Panc1 (cell line): ENCODE measurements at regions not wholly inside any gene's neighbourhood (a gene's known extent, or its start where the extent isn't known, plus 50 kb on each side); places are given as distances from the start of the nearest gene placed in this dataset.

Experiments
- ATAC-seq: fragments of 200-7000 bp; cut with Tn5 transposase; 2 replicates; pipeline ENCODE4 v1.9.1; 2020; ENCODE audit warnings: mild to moderate bottlenecking, moderate library complexity
- BruUV-seq: library from RNA; stranded (reverse); fragments of 400-500 nt; replicated peaks from 2 replicates; lab custom pipeline; 2021; lab: Mats Ljungman, UMichigan
- CTCF ChIA-PET: fragments of 300-600 bp; sonication (Branson Sonifier 250); formaldehyde crosslinking; loops from one replicate; lab custom pipeline; 2022; ENCODE audit warnings: antibody characterized with exemption; lab: Charles Lee
- POLR2A ChIA-PET: fragments of 300-600 bp; sonication (Branson Sonifier 250); formaldehyde crosslinking; loops from one replicate; lab custom pipeline; 2022; ENCODE audit warnings: antibody characterized with exemption; lab: Charles Lee
- DNase-seq: peaks from one replicate; pipeline ENCODE4 v3.0.0-alpha.2; 2010; ENCODE audit warnings: low read depth, low spot score
- H3K27ac ChIP-seq: 2 replicates; pipeline ENCODE4 v1.5.1; 2011; ENCODE audit warnings: mild to moderate bottlenecking, low read length, inconsistent platforms
- H3K27me3 ChIP-seq: fragments of 200-500 bp; sonication (Bioruptor generic); 2 replicates; pipeline ENCODE4 v1.6.0; 2014; ENCODE audit warnings: low read length, inconsistent platforms; ENCODE audit not compliant: control insufficient read depth, insufficient read depth
- H3K36me3 ChIP-seq: fragments of 200-500 bp; sonication (Bioruptor generic); 2 replicates; pipeline ENCODE4 v1.5.1; 2014; ENCODE audit warnings: inconsistent platforms, mild to moderate bottlenecking, low read length, moderate library complexity; ENCODE audit not compliant: control insufficient read depth, insufficient read depth
- H3K4me1 ChIP-seq: 2 replicates; pipeline ENCODE4 v1.5.1; 2011; ENCODE audit warnings: inconsistent platforms, mild to moderate bottlenecking, low read length, moderate library complexity; ENCODE audit not compliant: control insufficient read depth, insufficient read depth
- H3K4me3 ChIP-seq, 2 experiments: 2 replicates each; pipeline ENCODE4 v1.5.1; 2011 to 2012; ENCODE audit warnings: low read depth in 2 of 2, low read length in 2 of 2, mild to moderate bottlenecking in 2 of 2, inconsistent platforms in 1 of 2, moderate library complexity in 1 of 2
- H3K9me3 ChIP-seq: fragments of 200-500 bp; sonication (Bioruptor generic); 2 replicates; pipeline ENCODE4 v1.5.1; 2014; ENCODE audit warnings: low read depth, mild to moderate bottlenecking, inconsistent platforms, low read length, moderate library complexity; ENCODE audit not compliant: control insufficient read depth, insufficient read depth
- POLR2AphosphoS5 ChIP-seq: IDR thresholded peaks from 2 replicates; pipeline ENCODE4 v1.6.1; 2012; ENCODE audit warnings: mild to moderate bottlenecking, low read depth, low read length, moderate library complexity
- SIN3A ChIP-seq: IDR thresholded peaks from 2 replicates; pipeline ENCODE4 v1.6.1; 2012; ENCODE audit warnings: low read depth, mild to moderate bottlenecking, low read length, moderate library complexity, borderline replicate concordance; ENCODE audit not compliant: insufficient read depth
- TCF7L2 ChIP-seq: IDR thresholded peaks from 2 replicates; pipeline ENCODE4 v1.6.1; 2011; ENCODE audit warnings: mild to moderate bottlenecking, low read depth, low read length, inconsistent platforms
- in situ Hi-C: cut with HindIII; loops from 2 replicates; pipeline ENCODE4 v1.10.0; 2016; ENCODE audit warnings: low sequenced_read_pairs, low pct_unique_long_range_greater_than_20kb
- intact Hi-C: fragments of 100-400 bp; cut with micrococcal nuclease; formaldehyde crosslinking; loops from one replicate; pipeline ENCODE4 v1.10.0; 2022; ENCODE audit not compliant: unreplicated experiment
- TF ChIP-seq, protein P1 (sequence below), 2 experiments: IDR thresholded peaks; 2 replicates each; pipeline ENCODE4 v1.6.1; 2011 to 2012; ENCODE audit warnings: low read depth in 2 of 2, control low read depth in 1 of 2, low read length in 1 of 2, mild to moderate bottlenecking in 1 of 2, moderate library complexity in 1 of 2; ENCODE audit not compliant: insufficient read depth in 1 of 2
- TF ChIP-seq, protein P2 (sequence below): fragments of 450-650 bp; IDR thresholded peaks from 2 replicates; pipeline ENCODE4 v1.5.1; 2017; ENCODE audit warnings: mild to moderate bottlenecking

DNA sequence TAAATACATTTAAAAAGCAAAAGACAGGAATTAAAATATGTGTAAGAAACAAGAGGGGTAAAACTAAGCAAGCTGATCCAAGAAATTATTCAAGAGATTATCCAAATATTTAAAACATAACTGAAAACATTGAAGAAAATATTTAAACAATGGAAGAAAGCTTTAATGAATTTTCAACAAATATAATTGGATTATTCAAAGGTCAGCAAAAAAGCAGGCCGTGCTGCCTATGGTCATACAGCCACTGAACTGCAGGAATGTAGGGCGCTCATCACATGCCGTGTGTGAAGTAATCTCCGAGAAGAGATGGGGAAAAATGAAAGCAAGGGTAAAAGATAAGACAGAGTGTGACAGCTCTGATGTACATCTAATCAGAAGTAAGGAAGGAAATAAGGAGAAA, 1195.4 kb upstream of the EYS start:
- H3K4me1 ChIP-seq = no peaks in the 10 kb centered on the region
- DNase-seq (no peak), ATAC-seq (no peak)
- H3K27me3 ChIP-seq = no peaks in the 10 kb centered on the region
- no peak overlapping the region for H3K27ac ChIP-seq
- TF ChIP-seq, protein P1, sequence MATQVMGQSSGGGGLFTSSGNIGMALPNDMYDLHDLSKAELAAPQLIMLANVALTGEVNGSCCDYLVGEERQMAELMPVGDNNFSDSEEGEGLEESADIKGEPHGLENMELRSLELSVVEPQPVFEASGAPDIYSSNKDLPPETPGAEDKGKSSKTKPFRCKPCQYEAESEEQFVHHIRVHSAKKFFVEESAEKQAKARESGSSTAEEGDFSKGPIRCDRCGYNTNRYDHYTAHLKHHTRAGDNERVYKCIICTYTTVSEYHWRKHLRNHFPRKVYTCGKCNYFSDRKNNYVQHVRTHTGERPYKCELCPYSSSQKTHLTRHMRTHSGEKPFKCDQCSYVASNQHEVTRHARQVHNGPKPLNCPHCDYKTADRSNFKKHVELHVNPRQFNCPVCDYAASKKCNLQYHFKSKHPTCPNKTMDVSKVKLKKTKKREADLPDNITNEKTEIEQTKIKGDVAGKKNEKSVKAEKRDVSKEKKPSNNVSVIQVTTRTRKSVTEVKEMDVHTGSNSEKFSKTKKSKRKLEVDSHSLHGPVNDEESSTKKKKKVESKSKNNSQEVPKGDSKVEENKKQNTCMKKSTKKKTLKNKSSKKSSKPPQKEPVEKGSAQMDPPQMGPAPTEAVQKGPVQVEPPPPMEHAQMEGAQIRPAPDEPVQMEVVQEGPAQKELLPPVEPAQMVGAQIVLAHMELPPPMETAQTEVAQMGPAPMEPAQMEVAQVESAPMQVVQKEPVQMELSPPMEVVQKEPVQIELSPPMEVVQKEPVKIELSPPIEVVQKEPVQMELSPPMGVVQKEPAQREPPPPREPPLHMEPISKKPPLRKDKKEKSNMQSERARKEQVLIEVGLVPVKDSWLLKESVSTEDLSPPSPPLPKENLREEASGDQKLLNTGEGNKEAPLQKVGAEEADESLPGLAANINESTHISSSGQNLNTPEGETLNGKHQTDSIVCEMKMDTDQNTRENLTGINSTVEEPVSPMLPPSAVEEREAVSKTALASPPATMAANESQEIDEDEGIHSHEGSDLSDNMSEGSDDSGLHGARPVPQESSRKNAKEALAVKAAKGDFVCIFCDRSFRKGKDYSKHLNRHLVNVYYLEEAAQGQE (IDR thresholded peaks at IDR 0.05; ENCODE audit: insufficient read depth in 1 of 2, low read depth in 2 of 2, low read length in 1 of 2) = no peak
- TF ChIP-seq TCF7L2 (no peak), SIN3A (no peak), POLR2AphosphoS5 (no peak)
- TF ChIP-seq, protein P2, sequence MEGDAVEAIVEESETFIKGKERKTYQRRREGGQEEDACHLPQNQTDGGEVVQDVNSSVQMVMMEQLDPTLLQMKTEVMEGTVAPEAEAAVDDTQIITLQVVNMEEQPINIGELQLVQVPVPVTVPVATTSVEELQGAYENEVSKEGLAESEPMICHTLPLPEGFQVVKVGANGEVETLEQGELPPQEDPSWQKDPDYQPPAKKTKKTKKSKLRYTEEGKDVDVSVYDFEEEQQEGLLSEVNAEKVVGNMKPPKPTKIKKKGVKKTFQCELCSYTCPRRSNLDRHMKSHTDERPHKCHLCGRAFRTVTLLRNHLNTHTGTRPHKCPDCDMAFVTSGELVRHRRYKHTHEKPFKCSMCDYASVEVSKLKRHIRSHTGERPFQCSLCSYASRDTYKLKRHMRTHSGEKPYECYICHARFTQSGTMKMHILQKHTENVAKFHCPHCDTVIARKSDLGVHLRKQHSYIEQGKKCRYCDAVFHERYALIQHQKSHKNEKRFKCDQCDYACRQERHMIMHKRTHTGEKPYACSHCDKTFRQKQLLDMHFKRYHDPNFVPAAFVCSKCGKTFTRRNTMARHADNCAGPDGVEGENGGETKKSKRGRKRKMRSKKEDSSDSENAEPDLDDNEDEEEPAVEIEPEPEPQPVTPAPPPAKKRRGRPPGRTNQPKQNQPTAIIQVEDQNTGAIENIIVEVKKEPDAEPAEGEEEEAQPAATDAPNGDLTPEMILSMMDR = no peak
- H3K4me3 ChIP-seq = no peak overlapping the region
- ChIA-PET CTCF (no interaction called here), POLR2A (no interaction called here)
- H3K9me3 ChIP-seq = peaks cover 5% of the 10 kb centered on the region; the same call in 1 of the 2 replicates
- no TSS peak for BruUV-seq
- H3K36me3 ChIP-seq = no peaks in the 10 kb centered on the region
- intact Hi-C loops (no loop called here), in situ Hi-C loops (no loop called here)

DNA sequence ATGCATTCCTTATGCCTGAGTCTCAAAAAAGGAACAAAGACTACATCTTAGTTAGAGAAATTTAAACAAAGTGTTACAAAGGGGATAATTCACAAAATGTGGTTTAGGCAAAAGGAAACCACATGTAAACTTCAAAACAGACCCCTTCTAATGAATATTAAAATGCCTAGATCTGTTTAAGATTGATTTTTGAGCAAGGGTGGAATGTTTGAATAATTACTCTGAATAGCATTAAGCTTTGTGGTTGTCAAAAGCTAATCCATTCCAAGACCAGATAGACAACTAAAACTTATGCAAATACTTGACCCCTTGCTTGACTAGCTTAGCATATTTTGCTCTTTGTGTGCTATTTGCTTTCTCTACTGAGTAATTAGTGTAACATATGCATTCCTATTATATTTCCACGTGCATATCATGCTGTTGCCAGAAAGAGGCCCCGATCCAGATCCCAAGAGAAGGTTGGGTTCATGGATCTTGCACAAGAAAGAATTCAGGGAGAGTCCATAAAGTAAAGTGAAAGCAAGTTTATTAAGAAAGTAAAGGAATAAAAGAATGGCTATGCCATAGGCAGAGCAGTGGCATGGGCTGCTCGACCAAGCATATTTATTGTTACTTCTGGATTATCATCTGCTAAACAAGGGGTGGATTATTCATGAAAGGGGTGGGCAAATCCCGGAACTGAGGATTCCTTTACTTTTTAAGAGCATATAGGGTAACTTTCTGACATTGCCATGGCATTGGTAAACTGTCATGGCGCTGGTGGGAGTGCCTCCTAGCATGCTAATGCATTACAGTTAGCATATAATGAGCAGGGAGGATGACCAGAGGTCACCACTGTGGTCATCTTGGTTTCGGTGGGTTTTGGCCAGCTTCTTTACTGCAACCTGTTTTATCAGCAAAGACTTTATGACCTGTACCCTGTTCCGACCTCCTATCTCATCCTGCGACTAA, 1193.4 kb upstream of the EYS start:
- in situ Hi-C loops = no loop called here
- TF ChIP-seq POLR2AphosphoS5 (no peak), SIN3A (no peak), TCF7L2 (no peak)
- TF ChIP-seq, protein P1 (IDR thresholded peaks at IDR 0.05; ENCODE audit: insufficient read depth in 1 of 2, low read depth in 2 of 2, low read length in 1 of 2) = no peak
- TF ChIP-seq, protein P2 = no peak
- intact Hi-C loops = no loop called here
- Histone ChIP-seq H3K4me3 (no peak overlapping the region), H3K27ac (no peak overlapping the region), H3K27me3 (no peaks in the 10 kb centered on the region), H3K4me1 (no peaks in the 10 kb centered on the region), H3K9me3 (peaks cover 5% of the 10 kb centered on the region; the same call in 1 of the 2 replicates), H3K36me3 (no peaks in the 10 kb centered on the region)
- no TSS peak for BruUV-seq
- ChIA-PET CTCF (no interaction called here), POLR2A (no interaction called here)
- ATAC-seq (no peak), DNase-seq (no peak)
